ENCODE measurements at regions not wholly inside any gene's neighbourhood (a gene's known extent, or its start where the extent isn't known, plus 50 kb on each side); places are given as distances from the start of the nearest gene placed in this dataset.

GRCh38 chr9:86816366-86816765 is 130.9 kb downstream of the GAS1 start:
- TF ChIP-seq CTCF (conservative IDR thresholded peaks at IDR 0.05; ENCODE audit: low read depth, low read length) (no peak), POLR2A (IDR thresholded peaks at IDR 0.05; ENCODE audit: low read depth, low read length) (no peak), RAD21 (IDR thresholded peaks at IDR 0.05; ENCODE audit: low read length) (no peak), RCOR1 (IDR thresholded peaks at IDR 0.05; ENCODE audit: insufficient replicate concordance, low read length) (no peak), USF2 (IDR thresholded peaks at IDR 0.05; ENCODE audit: low read depth, low read length) (no peak)
